GM19324 (cell line): ENCODE measurements at regions not wholly inside any gene's neighbourhood (a gene's known extent, or its start where the extent isn't known, plus 50 kb on each side); places are given as distances from the start of the nearest gene placed in this dataset.

Experiments
- ATAC-seq: cut with Tn5 transposase; IDR thresholded peaks from one replicate; pipeline ENCODE4 v1.9.1; 2021; ENCODE audit warnings: mild to moderate bottlenecking, moderate library complexity; ENCODE audit not compliant: unreplicated experiment, low FRiP score

DNA sequence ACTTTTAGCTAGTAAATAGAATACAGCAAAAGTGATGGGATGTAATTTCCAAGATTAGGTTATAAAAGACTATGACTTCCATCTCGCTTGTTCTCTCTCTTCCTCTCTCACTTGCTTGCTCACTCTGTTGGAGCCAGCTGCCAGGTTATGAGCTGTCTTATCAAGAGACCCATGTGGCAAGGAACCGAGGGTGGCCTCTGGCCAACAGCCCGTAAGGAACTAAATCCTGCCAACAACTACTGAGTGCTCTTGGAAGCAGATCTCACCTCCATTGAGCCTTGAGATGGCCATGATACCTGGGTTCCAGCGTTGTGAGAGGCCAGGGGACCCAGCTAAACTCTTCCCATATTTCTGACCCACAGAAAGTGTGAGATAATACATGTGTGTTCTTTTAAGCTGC, 636.1 kb downstream of the ACTL7B start:
- no peak for ATAC-seq

DNA sequence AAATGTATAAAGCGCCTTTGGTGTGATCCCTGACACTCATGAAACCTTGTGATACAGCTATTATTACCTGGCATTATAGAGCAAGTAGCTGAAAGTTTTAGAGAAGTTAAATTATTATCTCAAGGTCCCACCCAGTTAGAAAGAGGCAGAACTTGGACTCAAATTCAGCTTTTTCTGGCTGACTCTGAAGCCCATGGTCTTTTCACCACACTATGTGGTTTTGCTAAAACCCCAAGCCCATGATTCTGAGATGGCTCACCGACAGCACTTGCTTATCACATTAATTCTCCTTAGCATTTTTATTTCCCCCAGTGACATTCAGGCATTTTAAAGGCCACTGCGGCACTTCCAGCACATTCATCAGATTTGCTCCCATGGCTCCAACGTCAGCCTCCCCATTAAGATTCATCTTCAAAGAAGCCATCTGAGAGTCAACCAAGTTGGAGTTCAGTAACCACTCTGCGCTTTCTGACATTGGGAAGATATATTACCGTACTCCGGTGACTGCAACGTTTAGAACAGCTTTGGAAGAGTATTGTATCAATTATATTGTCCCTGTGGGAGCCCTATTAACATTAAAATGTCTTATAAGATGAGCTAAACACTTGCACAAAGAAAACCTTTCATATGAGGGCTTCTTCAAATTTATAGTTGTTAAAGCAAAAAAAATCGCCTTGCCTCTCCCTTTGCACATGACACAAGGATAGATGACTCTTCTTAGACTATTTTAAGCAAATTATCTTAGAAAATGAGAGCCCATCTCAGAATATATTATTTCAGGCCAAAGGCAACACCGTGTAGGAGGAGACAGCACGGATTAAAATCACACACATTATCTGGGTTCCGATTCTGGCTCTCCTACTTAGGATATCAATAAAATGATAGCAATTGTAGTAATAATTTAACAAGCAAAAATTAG, 638.1 kb downstream of the ACTL7B start:
- ATAC-seq, result no peak

DNA sequence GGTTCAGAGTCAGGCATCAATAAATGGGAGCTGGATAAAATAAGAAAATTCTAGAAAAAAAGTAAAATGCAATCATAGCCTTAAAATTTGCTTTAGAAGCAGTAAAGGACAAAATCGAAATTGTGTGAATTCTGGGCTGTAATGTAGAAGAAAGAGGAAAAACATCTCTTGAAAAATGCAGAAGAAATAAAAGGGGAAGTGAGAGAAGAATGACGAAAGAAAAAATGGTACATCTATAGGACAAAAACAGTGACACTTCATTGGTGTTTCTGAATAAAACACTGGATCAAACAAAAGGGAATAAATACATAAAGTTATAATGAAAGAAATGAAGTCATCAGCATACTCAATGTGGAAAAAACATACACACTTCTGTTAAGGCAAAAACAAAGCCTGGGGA, 642.3 kb downstream of the ACTL7B start:
- no peak for ATAC-seq

DNA sequence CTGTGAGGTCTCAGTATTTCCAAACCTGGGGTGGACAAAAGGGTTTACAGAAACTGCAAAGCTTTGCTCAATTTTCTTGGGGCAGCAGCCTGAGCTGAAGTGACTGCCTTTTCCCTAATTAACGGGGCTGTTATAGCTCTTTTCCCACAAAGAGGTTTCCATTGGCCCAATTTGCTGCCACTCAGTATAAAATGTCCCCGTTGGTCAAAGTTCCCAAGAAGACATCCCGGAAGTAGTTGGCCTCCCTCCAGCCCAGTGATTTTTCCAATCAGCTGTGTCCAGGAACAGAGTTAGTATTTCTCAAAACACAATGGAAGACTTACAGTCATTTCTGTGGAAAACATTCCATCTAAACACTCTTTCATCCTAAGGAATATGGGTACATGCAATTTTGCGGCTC, 643.6 kb downstream of the ACTL7B start:
- no peak for ATAC-seq

DNA sequence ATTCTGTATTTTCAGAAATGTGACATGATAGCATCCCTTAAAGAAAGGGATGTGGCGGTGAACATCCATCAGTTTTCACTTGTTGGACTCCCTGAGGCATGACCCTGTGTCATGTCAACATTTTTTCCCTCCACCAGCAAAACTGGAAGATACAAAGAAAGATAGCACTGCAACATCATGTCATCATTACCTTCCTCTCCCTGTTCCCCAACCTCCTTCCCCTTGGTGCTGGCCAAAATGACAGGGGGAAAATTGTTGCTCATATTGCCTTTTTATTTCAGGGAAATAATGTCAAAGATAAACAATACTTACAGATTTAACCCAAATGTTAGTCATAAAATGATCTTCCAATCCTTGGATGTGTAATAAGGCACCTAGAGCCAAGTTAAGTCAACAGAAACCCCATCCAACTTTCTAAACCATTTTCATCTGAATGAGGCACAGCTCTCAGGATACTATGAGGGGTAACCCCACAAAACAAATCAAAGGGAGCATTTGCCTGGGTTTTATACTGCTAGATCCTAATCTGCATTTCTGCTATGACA, 644.3 kb downstream of the ACTL7B start:
- no peak for ATAC-seq

DNA sequence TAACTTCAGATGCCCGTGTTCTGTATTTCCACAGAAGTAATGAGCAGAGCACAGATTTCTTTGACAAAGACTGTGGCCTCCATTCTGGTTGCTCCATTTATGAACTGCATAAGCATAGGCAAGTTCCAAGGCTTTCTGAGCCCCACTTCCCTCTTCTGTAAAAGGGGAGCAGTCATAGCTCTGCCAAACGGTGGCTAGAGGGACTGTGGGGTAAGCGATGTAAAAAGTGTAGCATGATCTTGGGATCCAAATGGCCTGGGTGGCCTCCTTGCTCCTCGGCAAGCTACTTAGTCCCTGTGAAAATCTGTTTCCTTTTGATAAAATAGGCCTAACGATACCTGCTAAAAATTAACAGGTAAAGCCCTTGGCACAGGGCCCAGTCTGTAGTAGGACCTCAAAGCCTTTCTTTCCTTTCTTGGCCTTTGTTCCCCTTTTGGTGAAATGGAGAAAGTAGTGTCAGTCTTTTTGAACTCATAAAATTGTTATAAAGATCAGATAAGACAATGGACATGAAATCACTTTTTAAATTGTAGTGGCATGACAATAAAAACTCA, 646.6 kb downstream of the ACTL7B start:
- no peak for ATAC-seq

DNA sequence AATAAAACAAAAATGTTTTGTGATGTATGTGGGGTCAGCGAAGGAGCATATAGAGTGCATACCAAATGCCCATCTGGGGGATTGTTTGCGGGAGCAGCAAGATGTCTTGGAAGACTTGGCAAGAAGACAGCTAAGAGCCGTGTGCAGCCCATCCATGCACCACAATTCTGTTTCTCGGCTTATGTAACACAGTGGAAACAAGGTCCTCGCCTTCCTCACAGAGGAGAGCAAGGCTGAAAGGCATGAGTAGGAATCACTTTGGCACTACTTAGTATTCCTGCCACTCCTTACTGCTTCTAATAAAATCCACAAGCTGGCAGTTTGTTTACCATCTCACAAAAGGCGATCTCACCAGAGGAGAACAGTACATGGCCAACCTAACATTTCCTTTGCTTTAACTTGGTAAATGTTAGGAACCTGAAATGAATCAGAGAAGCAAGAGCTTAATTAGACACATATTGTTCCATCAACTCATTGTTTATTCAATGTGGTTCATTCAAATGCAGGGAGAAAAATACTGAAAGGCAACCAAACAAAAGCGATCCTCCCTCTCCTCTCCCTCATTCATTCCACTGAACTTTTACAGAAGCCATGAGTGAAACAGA, 648.1 kb downstream of the ACTL7B start:
- ATAC-seq, result no peak

DNA sequence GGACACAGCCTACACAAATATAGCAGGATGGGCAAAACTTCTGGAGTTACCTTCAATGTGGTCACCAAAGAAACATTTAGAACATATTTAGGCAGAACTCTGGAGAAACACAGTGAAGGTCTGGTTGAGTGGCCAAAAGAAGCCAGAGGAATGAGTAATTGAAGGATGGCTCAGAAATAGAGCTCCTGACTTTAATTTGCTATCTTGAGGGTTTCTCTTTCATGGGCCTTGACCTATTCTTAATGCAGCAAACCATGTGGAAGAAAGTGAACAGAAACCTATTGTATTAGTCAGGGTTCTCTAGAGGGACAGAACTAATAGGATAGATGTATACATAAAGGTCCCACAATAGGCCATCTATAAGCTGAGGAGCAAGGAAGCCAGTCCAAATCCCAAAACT, 650.5 kb downstream of the ACTL7B start:
- no peak for ATAC-seq

DNA sequence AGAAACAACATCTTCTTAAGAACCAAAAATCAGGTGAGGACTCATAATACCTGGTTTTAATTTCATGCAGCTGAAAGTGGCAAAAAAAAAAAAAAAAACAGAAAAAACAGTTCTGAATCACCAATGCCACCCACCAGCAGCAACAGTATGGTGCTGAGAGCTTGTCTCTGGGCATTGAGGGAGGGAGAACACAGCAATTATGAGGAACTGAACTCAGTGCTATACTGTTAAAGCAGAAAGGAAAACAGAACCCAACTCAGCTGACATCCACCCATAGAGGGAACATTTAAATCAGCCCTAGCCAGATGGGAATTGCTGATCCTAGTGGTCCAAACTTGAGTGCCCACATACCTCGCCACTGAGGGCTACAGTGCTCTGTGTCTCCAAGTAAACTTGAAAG, 657.9 kb downstream of the ACTL7B start:
- ATAC-seq, result no peak

DNA sequence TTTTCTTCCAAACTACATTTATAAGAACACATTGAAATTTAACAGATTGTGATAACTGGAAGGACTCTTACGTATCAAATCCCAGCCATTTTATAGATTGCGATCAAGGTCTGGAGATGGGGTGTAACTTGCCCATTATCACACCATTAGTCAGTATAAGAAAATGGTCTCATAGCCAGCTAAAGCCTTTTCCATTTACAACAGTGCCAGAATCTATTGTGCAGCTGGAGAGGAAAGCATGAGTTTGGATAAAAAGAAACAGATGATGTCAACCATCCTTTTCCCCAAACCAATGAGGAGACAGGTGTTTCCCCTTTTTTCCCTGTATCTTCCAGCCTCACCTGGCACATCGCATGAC, 658.8 kb downstream of the ACTL7B start:
- no peak for ATAC-seq

DNA sequence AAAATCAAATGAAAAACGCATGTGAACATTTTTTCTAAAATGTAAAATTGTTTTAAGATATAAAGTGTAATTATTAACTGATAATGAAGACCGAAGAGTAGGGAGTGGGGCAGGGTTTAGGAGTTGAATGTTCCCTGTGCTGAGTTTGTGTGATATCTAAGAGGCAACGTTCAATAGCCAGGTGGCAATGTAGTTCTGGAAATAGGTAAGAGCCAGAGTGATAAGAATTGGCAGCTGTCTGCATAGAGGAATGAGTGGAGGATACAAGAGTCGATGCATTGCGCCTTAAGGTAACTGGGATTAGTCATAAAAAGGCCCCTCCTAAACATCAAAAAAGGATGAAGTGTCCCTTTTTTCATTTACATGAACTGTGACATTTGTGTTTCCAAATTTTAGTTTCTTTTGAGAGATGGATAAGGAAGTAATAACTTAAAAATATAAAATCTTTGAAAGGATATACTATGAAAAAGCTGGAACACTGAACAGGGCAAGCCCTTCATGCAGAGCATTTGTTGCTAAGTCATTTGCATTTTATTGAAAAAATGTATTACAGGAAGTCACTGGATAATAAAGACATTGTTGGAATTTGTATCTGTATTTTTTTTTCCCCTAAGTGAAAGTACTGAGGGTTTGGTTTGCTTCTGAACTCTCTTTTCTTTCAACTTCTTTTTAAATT, 659.3 kb downstream of the ACTL7B start:
- ATAC-seq, result no peak

DNA sequence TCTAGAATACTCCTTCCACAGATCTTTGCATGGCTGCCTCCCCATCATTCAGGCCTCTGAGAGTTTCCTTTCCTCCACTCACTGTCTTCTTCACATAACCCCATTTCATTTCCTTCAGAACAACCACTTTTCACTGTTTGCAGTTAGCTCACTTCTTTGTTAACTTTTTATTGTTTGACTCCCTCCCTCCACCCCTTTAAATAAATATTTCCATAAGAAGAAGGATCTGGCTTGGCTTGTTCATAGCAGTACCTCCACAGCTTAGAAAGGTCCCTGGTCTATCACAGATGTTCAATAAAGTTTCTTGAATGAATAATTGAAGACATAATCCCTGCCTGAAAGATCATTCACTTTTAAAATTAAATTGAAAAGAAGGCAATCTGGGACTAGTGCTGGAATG, 661.6 kb downstream of the ACTL7B start:
- ATAC-seq, result no peak

DNA sequence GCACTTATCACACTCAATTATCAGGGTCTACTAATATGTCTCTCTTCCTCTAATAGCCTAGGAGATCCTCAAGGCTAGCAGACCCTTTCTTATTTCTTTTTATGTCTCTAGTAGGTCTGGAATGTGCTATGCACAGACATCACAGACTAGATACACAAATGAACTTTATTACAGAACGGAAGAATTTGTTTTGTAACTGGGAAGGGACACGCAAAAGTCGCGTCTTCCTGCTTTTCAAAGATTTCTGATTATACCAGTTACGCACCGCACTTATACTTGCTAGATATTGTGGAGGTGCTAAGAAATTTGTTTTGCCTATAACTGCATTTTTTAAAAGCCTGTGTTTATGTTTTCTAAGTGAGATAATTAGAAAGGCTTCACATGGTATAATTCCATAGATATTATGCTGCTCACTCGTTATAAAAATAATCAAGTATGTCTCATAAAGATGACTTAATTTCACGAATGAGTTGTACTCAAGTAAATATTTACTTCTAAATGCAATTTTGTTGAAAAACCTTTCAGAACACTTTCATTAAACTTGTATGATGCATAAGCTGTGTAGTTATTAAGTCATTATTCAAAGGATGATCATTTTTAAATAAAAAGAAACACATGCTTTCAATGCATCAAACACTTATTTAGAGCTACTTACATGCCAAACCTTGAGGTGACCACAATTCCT, 662.6 kb downstream of the ACTL7B start:
- no peak for ATAC-seq

DNA sequence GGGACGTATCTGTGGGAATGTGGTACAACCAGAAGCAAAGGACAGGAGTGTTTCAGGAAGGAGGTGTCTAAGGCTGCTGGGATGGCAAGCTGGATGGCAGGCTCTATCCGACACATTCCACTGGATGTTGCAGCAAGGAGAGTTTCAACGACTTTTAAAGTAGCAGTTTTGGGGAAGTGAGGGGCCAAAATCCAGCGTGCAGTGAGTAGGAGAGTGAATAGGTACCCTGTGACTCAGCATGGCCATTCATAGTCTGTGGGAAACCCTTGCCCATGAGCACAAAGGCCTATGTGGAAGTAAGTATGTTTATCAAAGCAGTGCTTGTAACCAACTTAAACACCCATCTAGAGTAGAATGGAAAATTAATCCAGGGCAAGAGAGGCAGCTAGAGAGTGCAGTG, 664.7 kb downstream of the ACTL7B start:
- ATAC-seq, result no peak

DNA sequence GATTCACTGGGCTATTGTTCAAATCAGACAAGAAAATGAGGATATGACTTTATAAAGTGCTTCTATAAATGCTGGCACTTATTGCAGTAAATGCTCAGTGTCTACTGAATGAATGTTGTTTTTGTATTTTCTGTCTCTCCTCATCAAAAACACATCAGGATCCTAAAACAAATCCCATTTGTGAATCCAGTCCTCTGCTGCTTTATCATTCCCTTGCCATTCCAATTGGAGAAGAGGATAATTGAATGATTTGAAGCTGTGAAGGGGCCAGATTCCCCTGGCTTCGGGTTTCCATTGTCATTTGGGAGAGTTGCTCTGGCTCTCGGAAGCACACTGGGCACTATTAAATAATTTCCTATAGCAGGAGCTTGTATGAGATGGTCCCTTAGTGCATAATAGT, 666.8 kb downstream of the ACTL7B start:
- ATAC-seq, result no peak

DNA sequence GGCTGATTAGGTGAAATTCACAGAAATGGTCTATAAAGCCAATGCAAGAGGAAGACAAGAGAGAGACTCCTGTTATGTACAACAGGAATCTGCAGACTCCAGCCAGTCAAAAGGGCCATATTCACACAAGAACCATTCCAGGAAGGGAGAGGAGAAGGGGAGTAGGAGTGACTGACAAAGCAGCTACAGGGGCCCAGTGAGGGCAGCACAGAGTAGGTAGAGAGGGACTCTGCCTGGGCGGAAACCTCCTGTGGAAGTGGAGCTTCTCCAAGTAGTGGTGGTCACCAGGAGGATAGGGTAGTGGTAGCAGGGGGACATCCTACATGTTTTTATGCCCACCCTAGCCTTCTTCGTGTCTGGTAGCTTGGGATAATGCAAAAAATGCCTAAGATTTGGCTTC, 667.3 kb downstream of the ACTL7B start:
- no peak for ATAC-seq

DNA sequence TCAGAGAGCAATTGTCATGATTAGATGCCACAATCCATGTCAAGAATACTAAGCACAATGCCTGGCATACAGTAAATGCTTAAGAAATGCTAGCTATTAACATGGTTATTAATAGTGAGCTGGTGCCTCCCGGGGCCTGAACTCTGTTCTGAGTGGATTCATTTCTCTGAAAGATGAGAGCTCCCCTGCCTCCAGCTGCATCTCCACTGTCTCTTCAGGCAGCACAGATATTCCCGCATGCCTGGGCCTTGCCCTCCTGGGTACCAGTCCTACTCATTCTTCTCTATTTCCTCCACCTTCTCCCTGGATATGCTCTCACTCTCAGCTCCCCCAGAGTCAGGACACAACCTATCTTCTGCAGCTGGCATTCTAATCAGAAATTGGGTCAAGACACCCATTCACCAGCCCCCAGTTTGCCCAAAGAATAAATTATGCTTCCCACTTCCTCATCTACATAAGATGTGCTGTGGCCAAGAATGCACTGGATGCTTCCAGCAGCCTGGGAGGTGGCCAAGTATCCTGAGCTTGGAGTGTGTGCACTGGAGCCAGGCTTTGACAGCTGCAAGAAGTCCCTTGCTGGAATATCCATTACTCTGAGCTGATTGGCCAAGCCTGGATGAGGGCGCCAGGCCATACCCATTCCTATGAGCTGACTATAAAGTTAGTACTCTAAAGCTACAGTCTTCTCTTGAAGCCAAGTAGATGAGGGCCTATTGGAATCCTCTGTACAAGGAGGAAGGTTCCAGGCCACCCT, 669.0 kb downstream of the ACTL7B start:
- no peak for ATAC-seq

DNA sequence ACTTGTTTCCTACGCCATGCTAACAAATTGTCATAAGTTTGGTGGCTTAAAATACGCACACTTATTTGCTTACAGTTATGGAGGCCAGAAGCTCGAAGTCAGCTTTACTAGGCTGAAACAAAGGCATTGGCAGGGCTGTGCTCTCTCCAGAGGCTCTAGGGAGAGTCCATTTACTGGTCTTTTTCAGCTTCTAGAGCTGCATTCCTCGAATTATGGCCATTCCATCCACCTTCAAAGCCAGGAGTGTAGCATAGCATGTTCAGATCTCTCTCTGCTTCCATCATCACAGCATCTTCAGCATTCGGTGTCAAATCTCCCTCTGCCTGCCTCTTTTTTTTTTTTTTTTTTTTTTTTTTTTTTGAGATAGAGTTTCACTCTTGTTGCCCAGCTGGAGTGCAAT, 670.2 kb downstream of the ACTL7B start:
- no peak for ATAC-seq

DNA sequence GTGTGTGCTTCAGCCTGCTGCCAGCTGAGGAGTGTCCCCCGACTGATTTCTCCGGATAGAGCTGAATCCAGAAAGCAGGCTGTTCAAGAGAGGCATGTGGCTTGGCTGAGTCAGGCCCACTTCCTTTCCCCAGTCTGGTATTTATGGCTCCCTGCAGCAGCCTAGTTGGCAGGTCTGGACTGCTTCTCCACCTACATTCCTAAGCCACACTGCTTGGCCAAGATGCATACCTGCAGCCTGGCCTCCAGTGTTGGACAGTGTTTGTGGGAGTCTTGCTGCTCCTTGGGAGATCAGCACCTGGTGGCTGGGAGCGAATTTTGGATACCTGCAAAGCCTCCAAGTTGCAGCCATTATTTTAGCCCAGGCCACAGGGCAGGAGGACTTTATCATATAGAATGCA, 670.8 kb downstream of the ACTL7B start:
- no peak for ATAC-seq

DNA sequence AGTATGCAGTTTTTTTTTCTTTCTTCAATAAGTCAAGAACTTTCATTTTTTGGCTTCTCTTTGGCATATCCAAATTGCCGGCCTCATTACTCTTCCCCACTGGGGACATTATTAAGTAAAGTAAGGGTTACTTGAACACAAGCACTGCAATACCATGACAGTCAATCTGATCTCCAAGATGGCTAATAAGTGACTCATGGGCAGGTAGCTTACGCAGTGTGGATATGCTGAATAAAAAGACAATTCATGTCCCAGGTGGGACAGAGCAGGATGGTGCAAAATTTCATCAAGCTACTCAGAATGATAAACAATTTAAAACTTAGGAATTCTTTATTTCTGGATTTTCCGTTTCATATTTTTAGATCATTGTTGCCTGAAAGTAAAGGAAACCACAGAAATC, 671.8 kb downstream of the ACTL7B start:
- ATAC-seq, result no peak
